ENCODE measurements at regions not wholly inside any gene's neighbourhood (a gene's known extent, or its start where the extent isn't known, plus 50 kb on each side); places are given as distances from the start of the nearest gene placed in this dataset.
"Not testable (repeated sequence)": the region's sequence is repeated elsewhere in the genome, so short reads cannot be mapped to it uniquely, and the experiment has no call there.

DNA sequence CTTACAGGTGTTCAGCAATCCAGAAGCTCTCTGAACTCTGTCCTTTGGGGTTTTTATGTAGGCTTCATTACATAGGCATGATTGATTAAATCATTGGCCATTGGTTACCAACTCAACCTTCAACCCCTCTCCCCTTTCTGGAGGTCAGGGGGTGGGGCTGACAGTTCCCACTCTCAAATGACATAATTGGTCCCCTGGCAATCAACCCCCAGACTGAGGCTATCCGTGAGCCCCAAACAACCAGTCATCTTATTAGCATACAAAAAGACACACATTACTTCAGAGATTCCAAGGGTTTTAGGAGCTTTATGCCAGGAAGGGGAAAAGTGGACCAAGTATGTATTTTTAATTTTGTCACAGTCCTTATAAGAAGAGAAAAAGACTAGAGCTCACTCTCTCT, 92.1 kb downstream of the ZNF467 start:
- DNase-seq: no peak

DNA sequence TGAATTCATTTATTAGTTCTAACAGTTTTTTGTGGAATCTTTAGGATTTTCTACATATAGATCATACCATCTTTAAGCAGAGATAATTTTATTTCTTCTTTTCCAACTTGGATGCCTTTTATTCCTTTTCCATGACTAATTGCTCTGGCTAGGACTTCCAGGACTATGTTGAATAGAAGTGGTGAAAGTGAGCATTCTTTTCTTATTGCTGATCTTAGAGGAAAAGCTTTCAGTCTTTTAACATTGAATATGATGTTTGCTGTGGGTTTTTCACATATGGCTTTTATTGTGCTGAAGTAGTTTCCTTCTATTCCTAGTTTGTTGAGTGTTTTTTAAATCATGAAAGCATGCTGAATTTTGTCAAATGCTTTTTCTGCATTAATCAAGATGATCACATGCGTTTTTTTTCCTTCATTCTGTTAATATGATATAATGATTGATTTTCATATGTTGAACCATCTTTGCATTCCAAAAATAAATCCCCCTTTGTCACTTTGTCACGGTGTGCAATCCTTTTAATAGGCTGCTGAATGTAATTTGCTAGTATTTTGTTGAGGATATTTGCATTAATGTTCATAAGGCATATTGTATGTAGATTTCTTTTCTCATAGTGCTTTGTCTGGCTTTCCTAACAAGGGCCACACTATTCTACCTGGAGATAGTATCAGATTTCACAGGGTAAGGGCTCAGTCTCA, 92.9 kb downstream of the ZNF467 start:
- DNase-seq: no peak

- not testable (repeated sequence) for DNase-seq
Measured at GRCh38 chr7:149674728-149675385, 98.5 kb downstream of the ZNF467 start.

DNA sequence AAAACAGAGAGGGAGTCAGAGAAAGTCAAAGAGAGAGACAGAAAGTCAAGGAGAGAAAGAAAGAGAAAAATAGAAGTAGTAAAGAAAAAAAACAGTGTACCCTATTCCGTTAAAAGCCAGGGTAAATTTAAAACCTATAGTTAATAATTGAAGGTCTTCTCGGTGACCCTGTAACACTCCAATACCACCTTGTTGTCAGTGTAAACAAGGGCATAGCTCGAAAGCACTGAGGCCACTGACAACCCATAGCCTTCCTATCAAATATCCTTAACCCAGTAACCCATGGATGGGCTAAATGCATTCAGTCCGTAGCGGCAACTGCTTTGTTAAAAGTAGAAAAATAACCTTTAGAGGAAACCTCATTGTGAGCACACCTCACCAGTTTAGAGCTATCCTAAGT, 100.4 kb downstream of the ZNF467 start:
- DNase-seq: no peak

- no peak for DNase-seq
Measured at GRCh38 chr7:149670288-149670687, 103.1 kb downstream of the ZNF467 start.

DNA sequence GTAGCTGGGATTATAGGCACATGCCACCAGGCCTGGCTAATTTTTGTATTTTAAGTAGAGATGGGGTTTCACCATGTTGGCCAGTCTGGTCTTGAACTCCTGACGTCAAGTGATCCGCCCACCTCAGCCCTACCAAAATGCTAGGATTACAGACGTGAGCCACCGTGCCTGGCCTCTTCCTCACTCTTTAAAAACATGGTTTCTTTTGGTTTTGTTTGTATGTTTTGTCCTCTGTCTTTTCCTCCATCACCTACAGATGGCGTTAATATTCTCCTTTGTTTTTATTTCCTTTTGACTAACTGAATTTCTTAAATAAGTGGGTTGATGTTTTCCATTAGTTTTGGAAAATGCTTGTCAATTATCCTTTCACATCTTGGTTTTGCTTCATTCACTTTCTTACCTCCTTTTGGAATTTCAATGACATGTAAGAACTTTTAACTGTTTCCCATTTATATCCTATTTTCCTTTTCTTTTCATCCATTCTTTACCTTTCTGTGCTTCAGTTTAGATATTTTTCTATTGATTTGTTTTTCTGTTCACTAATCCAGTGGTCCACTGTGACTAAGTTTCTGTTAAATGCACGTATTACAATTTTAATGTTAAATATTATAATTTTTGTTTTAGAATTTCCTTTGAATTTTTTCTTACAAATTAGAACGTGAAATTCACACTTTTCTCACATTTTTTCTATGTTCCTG, 104.1 kb downstream of the ZNF467 start:
- no peak for DNase-seq

DNA sequence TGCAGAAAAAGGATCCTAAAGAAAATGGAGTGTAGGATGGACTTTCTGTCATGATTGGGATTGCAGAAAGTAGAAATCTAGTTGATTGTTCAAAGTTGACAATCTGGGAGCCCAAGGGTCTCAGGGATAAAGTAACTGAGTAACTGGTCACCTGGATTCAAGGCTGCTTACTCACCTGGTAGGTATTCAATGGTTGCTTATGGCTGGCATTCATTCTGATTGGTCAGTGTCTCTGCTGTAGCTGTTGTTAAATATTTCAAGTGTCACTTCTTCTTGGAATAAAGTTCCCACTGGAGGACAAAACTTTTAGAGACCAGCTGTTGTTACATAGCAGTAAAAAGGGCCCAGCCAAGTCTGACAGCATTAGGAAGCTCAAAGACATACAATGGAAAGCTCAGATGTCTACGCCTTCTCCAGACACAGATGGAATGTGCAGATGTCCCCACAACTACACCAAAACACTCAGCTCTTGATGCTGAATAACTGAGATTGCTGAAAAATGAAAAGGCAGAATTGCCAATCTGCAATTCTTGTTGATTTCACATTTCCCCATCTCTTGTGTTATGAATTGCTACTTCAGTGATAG, 106.9 kb downstream of the ZNF467 start:
- DNase-seq: no peak

GRCh38 chr7:149665618-149666017, 107.8 kb downstream of the ZNF467 start:
- not testable (repeated sequence) for DNase-seq

GRCh38 chr7:149664666-149665065, 108.7 kb downstream of the ZNF467 start:
- no peak for DNase-seq

- DNase-seq: no peak
Measured at GRCh38 chr7:149664176-149664575, 109.2 kb downstream of the ZNF467 start.

GRCh38 chr7:149662591-149663095, 110.7 kb downstream of the ZNF467 start:
- DNase-seq: peak; percentile 47

- DNase-seq: no peak
Measured at GRCh38 chr7:149655784-149656183, 117.6 kb downstream of the ZNF467 start.

- DNase-seq: no peak
Measured at GRCh38 chr7:149654588-149654987, 118.8 kb downstream of the ZNF467 start.

GRCh38 chr7:149650190-149650589, 123.2 kb downstream of the ZNF467 start:
- DNase-seq: not testable (repeated sequence)

DNA sequence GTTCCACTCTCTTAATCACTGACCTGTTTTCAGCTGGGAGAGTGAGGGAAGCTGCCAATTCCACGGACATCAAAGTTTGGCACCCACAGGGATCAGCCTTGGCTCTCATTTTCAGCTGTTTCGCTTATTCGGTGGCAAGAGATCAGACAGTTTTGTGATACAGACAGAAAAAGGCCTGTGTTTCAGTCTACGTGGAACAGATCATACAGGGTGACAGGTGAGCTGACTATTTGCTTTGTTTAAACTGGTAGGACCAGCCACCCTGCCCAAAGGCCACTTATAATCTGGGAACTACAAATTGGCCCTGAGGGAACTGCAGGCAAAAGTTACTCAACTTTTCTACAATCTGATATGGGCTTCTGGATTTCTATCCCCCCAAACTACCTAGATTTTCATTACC, 128.6 kb downstream of the ZNF467 start:
- DNase-seq: no peak

DNA sequence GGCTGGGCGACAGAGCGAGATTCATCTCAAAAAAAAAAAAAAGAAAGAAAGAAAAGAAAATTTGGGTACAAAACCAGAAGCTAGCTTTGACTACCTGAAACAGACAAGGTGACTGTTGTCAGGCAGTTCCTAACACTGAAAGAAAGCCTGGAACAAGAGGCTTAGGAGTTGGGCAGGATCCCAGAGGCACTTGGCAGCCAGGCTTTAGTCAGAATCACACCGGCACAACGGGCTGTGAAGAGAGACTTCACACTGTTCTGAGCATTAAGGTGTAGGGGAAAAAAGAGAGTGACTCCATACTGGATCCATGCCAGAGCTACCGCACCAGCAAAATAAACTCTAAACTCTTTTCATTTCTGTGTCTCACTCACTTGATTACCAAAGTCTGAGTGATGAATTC, 130.8 kb downstream of the ZNF467 start:
- DNase-seq: no peak

GRCh38 chr7:149638566-149639320, 134.6 kb downstream of the ZNF467 start:
- no peak for DNase-seq

DNA sequence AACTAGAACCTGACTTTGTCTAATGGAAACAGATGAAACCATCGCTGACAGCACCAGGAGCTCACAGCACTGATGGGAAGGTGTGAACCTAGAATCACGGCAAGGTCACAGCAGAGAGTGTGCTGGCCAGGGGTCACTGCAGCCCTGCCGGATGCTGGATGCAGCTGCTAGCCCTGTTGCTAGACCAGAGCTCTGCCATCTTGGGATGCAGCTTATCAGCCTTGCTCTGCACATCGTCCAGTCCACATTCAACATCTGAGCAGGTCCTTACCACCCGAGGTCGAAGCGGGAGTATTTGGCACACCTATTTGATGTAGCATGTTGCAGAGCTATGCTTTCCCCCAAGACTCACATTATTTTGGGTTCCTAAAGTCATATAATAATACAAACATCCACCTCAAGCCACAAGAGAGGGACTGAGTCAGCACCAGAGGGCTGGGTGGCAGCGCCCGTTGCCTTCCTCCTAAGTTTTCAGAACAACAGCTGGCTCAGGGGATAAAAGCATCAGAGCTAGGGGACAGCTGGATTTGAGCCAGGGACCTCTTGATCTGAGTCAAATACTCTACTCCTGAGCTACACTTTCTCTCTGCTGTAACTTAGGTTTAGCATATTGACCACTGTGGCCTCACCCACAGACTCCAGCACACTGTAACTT, 135.3 kb downstream of the ZNF467 start:
- DNase-seq: no peak

GRCh38 chr7:149635561-149636329, 137.6 kb downstream of the ZNF467 start:
- no peak for DNase-seq

- no peak for DNase-seq
Measured at GRCh38 chr7:149633976-149634945, 136.7 kb upstream of the ZNF746 start.
